Upper lobe of left lung (tissue), 6 donors: ENCODE measurements at regions not wholly inside any gene's neighbourhood (a gene's known extent, or its start where the extent isn't known, plus 50 kb on each side); places are given as distances from the start of the nearest gene placed in this dataset.

Experiments used
- ATAC-seq, 2 donors: fragments of 200-7000 bp; cut with Tn5 transposase; one replicate each; pipeline ENCODE4 v1.9.1; 2022; ENCODE audit warnings: mild to moderate bottlenecking in 2 of 2, moderate library complexity in 2 of 2; ENCODE audit not compliant: low FRiP score in 2 of 2
- DNase-seq, 2 donors: peaks; one replicate each; pipeline ENCODE4 v3.0.0-alpha.2; 2019 to 2020
- H3K27ac ChIP-seq, 4 donors: fragments of 200-600 bp; sonication (generic); one replicate each; pipeline ENCODE4 v1.5.1; 2016 to 2019
- H3K27me3 ChIP-seq, 4 donors: fragments of 200-600 bp; sonication (generic); one replicate each; pipeline ENCODE4 v1.5.1; 2017 to 2019
- H3K36me3 ChIP-seq, 4 donors: fragments of 200-600 bp; sonication (generic); one replicate each; pipeline ENCODE4 v1.5.1; 2016 to 2019
- H3K4me1 ChIP-seq, 4 donors: fragments of 200-600 bp; sonication (generic); one replicate each; pipeline ENCODE4 v1.5.1; 2018 to 2019
- H3K4me3 ChIP-seq, 4 donors: fragments of 200-600 bp; sonication (generic); one replicate each; pipeline ENCODE4 v1.5.1; 2017 to 2019; ENCODE audit warnings: mild to moderate bottlenecking in 2 of 4, moderate library complexity in 1 of 4
- H3K9me3 ChIP-seq, 4 donors: fragments of 200-600 bp; sonication (generic); one replicate each; pipeline ENCODE4 v1.5.1; 2018 to 2019
- EP300 ChIP-seq, 4 donors: sonication (generic); formaldehyde crosslinking; IDR thresholded peaks; one replicate each; pipeline ENCODE4 v1.5.1; 2017; ENCODE audit warnings: antibody characterized with exemption in 4 of 4, control low read depth in 2 of 4
- POLR2A ChIP-seq, 4 donors: fragments of 450-650 bp; IDR thresholded peaks; one replicate each; pipeline ENCODE4 v1.5.1; 2016 to 2017; ENCODE audit warnings: antibody characterized with exemption in 4 of 4, mild to moderate bottlenecking in 2 of 4
- POLR2AphosphoS5 ChIP-seq, 2 donors: sonication (generic); formaldehyde crosslinking; IDR thresholded peaks; one replicate each; pipeline ENCODE4 v1.5.1; 2017; ENCODE audit warnings: antibody characterized with exemption in 2 of 2
- WGBS, 2 donors: methylation state at CpG; one replicate each; pipeline ENCODE4 v1.1.5; 2017 to 2018; 5-methylcytosine and 5-hydroxymethylcytosine counted together
- TF ChIP-seq, protein P1 (sequence below), 6 experiments: fragments of 450-650 bp in 4 of 6; fragments of 200-600 bp in 2 of 6; sonication (generic) in 2 of 6; IDR thresholded peaks; one replicate each; pipeline ENCODE4 v1.5.1; 2016 to 2019; ENCODE audit warnings: antibody characterized with exemption in 6 of 6
- donor health status: DM: no; HTN: no; CAD: no; lungs with moderate emphysema.
- donor health status: DM: no; HTN: yes; CAD: no; lungs with severe emphysema.

DNA sequence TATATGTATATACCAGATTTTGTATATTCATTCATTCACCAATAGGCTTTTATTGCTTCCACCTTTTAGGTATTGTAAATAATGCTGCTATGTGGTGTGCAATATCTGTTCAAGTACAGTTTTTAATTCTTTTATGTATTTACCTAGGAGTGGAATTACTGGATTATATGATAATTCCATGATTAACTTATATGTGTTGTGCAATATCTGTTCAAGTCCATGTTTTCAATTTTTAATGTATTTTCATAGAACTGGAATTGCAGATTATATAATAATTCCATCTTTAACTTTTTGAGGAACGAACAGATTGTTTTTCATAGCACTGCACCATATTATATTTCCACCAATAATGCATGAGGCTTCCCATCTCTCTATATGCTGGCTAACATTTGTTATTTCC is 50.6 kb upstream of the L3MBTL4 start:
- no peaks in the 10 kb centered on the region for H3K27me3 ChIP-seq
- TF ChIP-seq POLR2A (IDR thresholded peaks at IDR 0.05) (no peak), POLR2AphosphoS5 (IDR thresholded peaks at IDR 0.05) (no peak), EP300 (IDR thresholded peaks at IDR 0.05) (no peak)
- TF ChIP-seq, protein P1, sequence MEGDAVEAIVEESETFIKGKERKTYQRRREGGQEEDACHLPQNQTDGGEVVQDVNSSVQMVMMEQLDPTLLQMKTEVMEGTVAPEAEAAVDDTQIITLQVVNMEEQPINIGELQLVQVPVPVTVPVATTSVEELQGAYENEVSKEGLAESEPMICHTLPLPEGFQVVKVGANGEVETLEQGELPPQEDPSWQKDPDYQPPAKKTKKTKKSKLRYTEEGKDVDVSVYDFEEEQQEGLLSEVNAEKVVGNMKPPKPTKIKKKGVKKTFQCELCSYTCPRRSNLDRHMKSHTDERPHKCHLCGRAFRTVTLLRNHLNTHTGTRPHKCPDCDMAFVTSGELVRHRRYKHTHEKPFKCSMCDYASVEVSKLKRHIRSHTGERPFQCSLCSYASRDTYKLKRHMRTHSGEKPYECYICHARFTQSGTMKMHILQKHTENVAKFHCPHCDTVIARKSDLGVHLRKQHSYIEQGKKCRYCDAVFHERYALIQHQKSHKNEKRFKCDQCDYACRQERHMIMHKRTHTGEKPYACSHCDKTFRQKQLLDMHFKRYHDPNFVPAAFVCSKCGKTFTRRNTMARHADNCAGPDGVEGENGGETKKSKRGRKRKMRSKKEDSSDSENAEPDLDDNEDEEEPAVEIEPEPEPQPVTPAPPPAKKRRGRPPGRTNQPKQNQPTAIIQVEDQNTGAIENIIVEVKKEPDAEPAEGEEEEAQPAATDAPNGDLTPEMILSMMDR (IDR thresholded peaks at IDR 0.05): no peak
- no peak overlapping the region for H3K4me3 ChIP-seq
- ATAC-seq: no peak
- 85 to 88% methylated on average over 1 of the region's 1 CpG for WGBS, 2 donors
- H3K4me1 ChIP-seq: no peaks in the 10 kb centered on the region
- DNase-seq: no peak
- no peak overlapping the region for H3K27ac ChIP-seq
- no peaks in the 10 kb centered on the region for H3K36me3 ChIP-seq
- H3K9me3 ChIP-seq: no peaks in the 10 kb centered on the region

DNA sequence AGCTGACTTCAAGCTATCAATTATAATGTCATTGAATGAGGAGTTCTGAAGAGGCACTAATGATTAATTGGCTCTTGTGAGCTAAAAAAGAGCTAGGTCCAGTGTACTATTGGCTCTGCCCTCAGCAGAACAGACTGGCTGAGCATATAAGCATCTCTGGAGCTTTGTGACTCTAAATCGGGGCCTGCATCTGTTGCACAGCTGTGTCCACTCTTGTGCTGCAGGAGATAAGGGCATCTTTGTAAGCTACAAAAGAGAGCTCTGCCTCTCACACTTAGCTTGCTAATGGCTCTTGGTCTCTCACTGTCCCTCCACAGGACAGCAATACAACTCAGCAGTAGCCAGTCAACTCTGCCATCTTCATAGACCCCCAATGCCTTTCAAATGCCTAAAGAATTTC is 61.5 kb upstream of the L3MBTL4 start:
- 27% methylated on average over 1 of the region's 1 CpG; no CpG with 5 or more reads in 1 of the 2 donors for WGBS, 2 donors
- DNase-seq (no peak), ATAC-seq (no peak)
- no peaks in the 10 kb centered on the region for H3K27me3 ChIP-seq
- H3K4me3 ChIP-seq: no peak overlapping the region
- no peaks in the 10 kb centered on the region for H3K4me1 ChIP-seq
- H3K27ac ChIP-seq: no peak overlapping the region
- H3K9me3 ChIP-seq: no peaks in the 10 kb centered on the region
- TF ChIP-seq POLR2A (IDR thresholded peaks at IDR 0.05) (no peak), POLR2AphosphoS5 (IDR thresholded peaks at IDR 0.05) (no peak), EP300 (IDR thresholded peaks at IDR 0.05) (no peak)
- TF ChIP-seq, protein P1 (IDR thresholded peaks at IDR 0.05): no peak
- no peaks in the 10 kb centered on the region for H3K36me3 ChIP-seq

DNA sequence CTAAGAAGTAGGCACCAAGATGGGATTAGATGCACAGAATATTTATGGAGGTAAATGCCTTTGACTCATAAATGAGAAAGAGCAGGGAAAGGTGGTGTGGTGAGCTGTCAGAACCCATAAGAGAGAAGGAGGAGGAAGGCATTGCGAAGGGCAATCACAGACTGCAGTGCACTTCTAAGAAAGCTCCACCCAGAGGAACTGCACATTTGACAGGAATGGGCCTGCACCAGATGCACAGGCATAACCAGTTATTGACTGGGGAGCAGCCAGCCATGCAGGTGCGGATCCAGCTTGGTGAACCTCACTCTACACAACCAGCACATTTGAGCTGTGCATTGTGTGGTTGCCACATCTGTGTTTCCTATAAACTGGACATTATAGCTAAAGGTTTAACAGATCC is 62.2 kb upstream of the L3MBTL4 start:
- no peak for TF ChIP-seq POLR2AphosphoS5 (IDR thresholded peaks at IDR 0.05)
- TF ChIP-seq POLR2A (IDR thresholded peaks at IDR 0.05): no peak
- TF ChIP-seq, protein P1 (IDR thresholded peaks at IDR 0.05): no peak
- no peak for TF ChIP-seq EP300 (IDR thresholded peaks at IDR 0.05)
- Histone ChIP-seq H3K4me3 (no peak overlapping the region), H3K4me1 (no peaks in the 10 kb centered on the region), H3K36me3 (no peaks in the 10 kb centered on the region), H3K27ac (no peak overlapping the region), H3K27me3 (no peaks in the 10 kb centered on the region), H3K9me3 (no peaks in the 10 kb centered on the region)
- DNase-seq: no peak
- ATAC-seq: no peak
- WGBS, 2 donors: 94% methylated on average over 1 to 2 of the region's 2 CpGs

DNA sequence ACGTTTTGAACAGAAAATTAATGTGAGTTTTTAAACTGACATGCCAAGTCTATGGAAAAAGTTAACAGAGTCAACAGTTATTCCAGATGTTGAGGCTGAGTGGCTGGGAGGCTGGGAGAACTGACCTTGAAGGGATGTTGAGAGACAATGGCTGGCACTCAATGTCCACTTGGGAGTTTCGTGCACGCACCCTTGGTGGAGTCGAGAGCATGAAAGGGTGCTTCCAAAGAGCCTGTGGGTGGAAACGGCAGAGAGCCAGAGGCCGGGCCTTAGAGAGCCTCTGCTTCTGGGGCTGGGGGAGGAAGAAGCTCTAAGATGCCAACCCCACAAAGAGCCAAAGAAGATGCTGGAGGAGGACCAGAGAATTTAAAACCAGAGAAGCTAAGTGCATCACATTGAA is 63.4 kb upstream of the L3MBTL4 start:
- Histone ChIP-seq H3K27ac (no peak overlapping the region), H3K4me1 (peaks cover 0 to 5% (median 0%) of the 10 kb centered on the region in 4 donors), H3K27me3 (no peaks in the 10 kb centered on the region), H3K36me3 (no peaks in the 10 kb centered on the region), H3K4me3 (no peak overlapping the region), H3K9me3 (no peaks in the 10 kb centered on the region)
- WGBS, 2 donors: 67 to 80% methylated on average over 6 of the region's 6 CpGs
- TF ChIP-seq EP300 (IDR thresholded peaks at IDR 0.05) (no peak), POLR2AphosphoS5 (IDR thresholded peaks at IDR 0.05) (no peak), POLR2A (IDR thresholded peaks at IDR 0.05) (no peak)
- TF ChIP-seq, protein P1 (IDR thresholded peaks at IDR 0.05): no peak
- ATAC-seq: no peak
- no peak for DNase-seq

DNA sequence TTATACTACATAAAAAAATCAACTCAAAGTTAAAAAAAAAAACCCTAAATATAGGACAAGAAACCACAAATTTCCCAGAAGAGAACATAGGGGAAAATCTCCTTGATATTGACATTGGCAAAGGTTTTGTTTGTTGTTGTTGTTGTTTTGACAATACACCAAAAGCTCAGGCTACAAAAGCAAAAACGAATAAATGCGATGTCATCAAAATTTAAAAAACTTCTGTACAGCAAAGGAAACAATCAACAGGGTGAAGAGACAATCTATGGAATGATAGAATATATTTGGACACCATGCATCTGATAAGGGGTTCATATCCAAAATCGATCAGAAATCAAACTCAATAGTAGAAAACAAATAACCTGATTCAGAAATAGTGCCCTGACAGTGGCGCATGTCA is 65.0 kb upstream of the L3MBTL4 start:
- Histone ChIP-seq H3K4me3 (no peak overlapping the region), H3K27me3 (no peaks in the 10 kb centered on the region), H3K4me1 (peaks cover 0 to 5% (median 0%) of the 10 kb centered on the region in 4 donors), H3K27ac (no peak overlapping the region), H3K36me3 (no peaks in the 10 kb centered on the region), H3K9me3 (no peaks in the 10 kb centered on the region)
- ATAC-seq (no peak), DNase-seq (no peak)
- WGBS, 2 donors: 88 to 90% methylated on average over 4 of the region's 4 CpGs
- TF ChIP-seq POLR2AphosphoS5 (IDR thresholded peaks at IDR 0.05) (no peak), EP300 (IDR thresholded peaks at IDR 0.05) (no peak), POLR2A (IDR thresholded peaks at IDR 0.05) (no peak)
- TF ChIP-seq, protein P1 (IDR thresholded peaks at IDR 0.05): no peak
